ENCODE measurements at regions not wholly inside any gene's neighbourhood (a gene's known extent, or its start where the extent isn't known, plus 50 kb on each side); places are given as distances from the start of the nearest gene placed in this dataset.

DNA sequence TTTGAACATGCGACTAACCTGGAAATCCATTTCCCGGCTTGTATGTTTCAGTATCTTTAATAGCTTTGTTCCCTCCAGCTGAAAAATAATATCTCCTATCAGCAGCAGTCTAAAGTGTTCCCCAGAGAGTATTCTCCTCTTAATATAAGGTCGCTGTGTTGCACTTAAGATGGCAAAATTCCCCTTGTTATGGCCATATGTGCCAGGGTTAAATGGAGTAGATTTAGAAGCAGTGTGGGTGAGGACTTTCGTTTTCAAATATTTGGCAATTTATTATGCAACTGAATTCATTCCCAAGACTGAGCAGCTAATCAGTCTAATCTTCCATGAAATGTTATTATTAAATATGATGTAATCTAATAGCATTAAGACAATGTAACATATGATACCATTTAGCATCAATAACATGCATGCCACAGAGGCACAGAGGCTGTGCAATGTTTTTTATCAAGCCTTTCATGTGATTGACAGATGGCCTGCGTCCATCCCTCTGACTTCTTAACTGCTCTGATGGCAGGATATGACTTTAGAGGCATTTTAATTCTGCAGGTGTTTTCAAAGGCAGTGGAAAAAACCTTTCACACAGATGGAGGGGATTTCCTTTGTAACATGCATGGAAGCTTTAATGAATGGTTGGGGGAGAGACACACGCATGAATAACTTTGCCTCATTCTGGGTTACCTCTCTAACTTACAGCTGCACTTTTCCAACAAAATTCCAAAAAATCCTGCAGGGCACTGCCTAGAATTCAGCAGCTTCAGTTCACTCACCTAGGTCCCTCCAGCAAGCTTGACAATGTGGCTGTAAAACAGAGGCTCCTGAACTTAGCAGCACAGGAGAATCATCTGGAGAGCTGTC, 55.1 kb upstream of the ZPBP start (continued):
- TF ChIP-seq, protein P1, sequence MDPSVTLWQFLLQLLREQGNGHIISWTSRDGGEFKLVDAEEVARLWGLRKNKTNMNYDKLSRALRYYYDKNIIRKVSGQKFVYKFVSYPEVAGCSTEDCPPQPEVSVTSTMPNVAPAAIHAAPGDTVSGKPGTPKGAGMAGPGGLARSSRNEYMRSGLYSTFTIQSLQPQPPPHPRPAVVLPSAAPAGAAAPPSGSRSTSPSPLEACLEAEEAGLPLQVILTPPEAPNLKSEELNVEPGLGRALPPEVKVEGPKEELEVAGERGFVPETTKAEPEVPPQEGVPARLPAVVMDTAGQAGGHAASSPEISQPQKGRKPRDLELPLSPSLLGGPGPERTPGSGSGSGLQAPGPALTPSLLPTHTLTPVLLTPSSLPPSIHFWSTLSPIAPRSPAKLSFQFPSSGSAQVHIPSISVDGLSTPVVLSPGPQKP (IDR thresholded peaks at IDR 0.05; ENCODE audit: low read depth, low read length), result no peak
- no peak for TF ChIP-seq SMAD5 (IDR thresholded peaks at IDR 0.05; ENCODE audit: low read depth)
- TF ChIP-seq RAD21 (IDR thresholded peaks at IDR 0.05; ENCODE audit: insufficient read depth, low read depth, low read length), result no peak
- TF ChIP-seq, protein P2, sequence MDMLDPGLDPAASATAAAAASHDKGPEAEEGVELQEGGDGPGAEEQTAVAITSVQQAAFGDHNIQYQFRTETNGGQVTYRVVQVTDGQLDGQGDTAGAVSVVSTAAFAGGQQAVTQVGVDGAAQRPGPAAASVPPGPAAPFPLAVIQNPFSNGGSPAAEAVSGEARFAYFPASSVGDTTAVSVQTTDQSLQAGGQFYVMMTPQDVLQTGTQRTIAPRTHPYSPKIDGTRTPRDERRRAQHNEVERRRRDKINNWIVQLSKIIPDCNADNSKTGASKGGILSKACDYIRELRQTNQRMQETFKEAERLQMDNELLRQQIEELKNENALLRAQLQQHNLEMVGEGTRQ (IDR thresholded peaks at IDR 0.05; ENCODE audit: borderline replicate concordance, low read depth, low read length), result no peak
- TF ChIP-seq SUZ12 (IDR thresholded peaks at IDR 0.05; ENCODE audit: unreplicated experiment), result no peak
- peak; percentile 94 to 95 for TF ChIP-seq IKZF2 (IDR thresholded peaks at IDR 0.05)
- TF ChIP-seq, protein P3, sequence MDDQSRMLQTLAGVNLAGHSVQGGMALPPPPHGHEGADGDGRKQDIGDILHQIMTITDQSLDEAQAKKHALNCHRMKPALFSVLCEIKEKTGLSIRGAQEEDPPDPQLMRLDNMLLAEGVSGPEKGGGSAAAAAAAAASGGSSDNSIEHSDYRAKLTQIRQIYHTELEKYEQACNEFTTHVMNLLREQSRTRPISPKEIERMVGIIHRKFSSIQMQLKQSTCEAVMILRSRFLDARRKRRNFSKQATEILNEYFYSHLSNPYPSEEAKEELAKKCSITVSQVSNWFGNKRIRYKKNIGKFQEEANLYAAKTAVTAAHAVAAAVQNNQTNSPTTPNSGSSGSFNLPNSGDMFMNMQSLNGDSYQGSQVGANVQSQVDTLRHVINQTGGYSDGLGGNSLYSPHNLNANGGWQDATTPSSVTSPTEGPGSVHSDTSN (IDR thresholded peaks at IDR 0.05; ENCODE audit: insufficient replicate concordance, low read depth, low read length), result peak; percentile 84
- TF ChIP-seq SRF (IDR thresholded peaks at IDR 0.05; ENCODE audit: low read depth in 2 of 2, low read length in 2 of 2), result no peak
- no peak for TF ChIP-seq SMARCA5 (IDR thresholded peaks at IDR 0.05)
- TF ChIP-seq TCF3 (IDR thresholded peaks at IDR 0.05; ENCODE audit: borderline replicate concordance, insufficient read depth, low read depth, low read length), result 0 out of 2 replicates have a peak, but pooled peaks have one; percentile 44
- TF ChIP-seq EED (IDR thresholded peaks at IDR 0.05; ENCODE audit: low read depth), result peak; percentile 88
- no peak for TF ChIP-seq RAD51 (IDR thresholded peaks at IDR 0.05)
- TF ChIP-seq, protein P4, sequence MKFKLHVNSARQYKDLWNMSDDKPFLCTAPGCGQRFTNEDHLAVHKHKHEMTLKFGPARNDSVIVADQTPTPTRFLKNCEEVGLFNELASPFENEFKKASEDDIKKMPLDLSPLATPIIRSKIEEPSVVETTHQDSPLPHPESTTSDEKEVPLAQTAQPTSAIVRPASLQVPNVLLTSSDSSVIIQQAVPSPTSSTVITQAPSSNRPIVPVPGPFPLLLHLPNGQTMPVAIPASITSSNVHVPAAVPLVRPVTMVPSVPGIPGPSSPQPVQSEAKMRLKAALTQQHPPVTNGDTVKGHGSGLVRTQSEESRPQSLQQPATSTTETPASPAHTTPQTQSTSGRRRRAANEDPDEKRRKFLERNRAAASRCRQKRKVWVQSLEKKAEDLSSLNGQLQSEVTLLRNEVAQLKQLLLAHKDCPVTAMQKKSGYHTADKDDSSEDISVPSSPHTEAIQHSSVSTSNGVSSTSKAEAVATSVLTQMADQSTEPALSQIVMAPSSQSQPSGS (IDR thresholded peaks at IDR 0.05; ENCODE audit: low read length), result peak; percentile 72
- TF ChIP-seq MYB (IDR thresholded peaks at IDR 0.05; ENCODE audit: borderline replicate concordance, low read depth, low read length), result no peak
- TF ChIP-seq FOXM1 (IDR thresholded peaks at IDR 0.05; ENCODE audit: low read depth, low read length), result peak; percentile 86; the same call in 1 of the 2 replicates
- TF ChIP-seq NFIC (IDR thresholded peaks at IDR 0.05; ENCODE audit: low read depth, low read length), result peak; percentile 94
- peak; percentile 72; the same call in 1 of the 2 replicates for TF ChIP-seq BCL11A (IDR thresholded peaks at IDR 0.05; ENCODE audit: low read depth, low read length)
- no peak for TF ChIP-seq FOXK2 (IDR thresholded peaks at IDR 0.05)
- TF ChIP-seq, protein P5, sequence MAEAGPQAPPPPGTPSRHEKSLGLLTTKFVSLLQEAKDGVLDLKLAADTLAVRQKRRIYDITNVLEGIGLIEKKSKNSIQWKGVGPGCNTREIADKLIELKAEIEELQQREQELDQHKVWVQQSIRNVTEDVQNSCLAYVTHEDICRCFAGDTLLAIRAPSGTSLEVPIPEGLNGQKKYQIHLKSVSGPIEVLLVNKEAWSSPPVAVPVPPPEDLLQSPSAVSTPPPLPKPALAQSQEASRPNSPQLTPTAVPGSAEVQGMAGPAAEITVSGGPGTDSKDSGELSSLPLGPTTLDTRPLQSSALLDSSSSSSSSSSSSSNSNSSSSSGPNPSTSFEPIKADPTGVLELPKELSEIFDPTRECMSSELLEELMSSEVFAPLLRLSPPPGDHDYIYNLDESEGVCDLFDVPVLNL (IDR thresholded peaks at IDR 0.05; ENCODE audit: low read depth, low read length), result no peak
- TF ChIP-seq EP300 (IDR thresholded peaks at IDR 0.05; ENCODE audit: borderline replicate concordance in 1 of 2, control insufficient read depth in 1 of 2, low read depth in 2 of 2, low read length in 2 of 2), result peak; percentile 52 to 85; a peak in 3 of 4 replicates
- TF ChIP-seq, protein P6, sequence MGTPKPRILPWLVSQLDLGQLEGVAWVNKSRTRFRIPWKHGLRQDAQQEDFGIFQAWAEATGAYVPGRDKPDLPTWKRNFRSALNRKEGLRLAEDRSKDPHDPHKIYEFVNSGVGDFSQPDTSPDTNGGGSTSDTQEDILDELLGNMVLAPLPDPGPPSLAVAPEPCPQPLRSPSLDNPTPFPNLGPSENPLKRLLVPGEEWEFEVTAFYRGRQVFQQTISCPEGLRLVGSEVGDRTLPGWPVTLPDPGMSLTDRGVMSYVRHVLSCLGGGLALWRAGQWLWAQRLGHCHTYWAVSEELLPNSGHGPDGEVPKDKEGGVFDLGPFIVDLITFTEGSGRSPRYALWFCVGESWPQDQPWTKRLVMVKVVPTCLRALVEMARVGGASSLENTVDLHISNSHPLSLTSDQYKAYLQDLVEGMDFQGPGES (IDR thresholded peaks at IDR 0.05), result no peak
- TF ChIP-seq WRNIP1 (IDR thresholded peaks at IDR 0.05; ENCODE audit: borderline replicate concordance, low read depth, low read length), result no peak
- no peak for TF ChIP-seq PAX8 (IDR thresholded peaks at IDR 0.05)

Data from GM12878 (cell line).